Fibroblast of pulmonary artery (primary cell): ENCODE measurements at regions not wholly inside any gene's neighbourhood (a gene's known extent, or its start where the extent isn't known, plus 50 kb on each side); places are given as distances from the start of the nearest gene placed in this dataset.

Experiments
- DNase-seq: peaks from one replicate; pipeline ENCODE4 v3.0.0-alpha.2; 2010; ENCODE audit warnings: low read depth
- H3K4me3 ChIP-seq: replicated peaks from 2 replicates; pipeline ENCODE4 v1.5.1; 2011; ENCODE audit warnings: low read depth, mild to moderate bottlenecking, control low read depth, low read length, moderate library complexity
- TF ChIP-seq, protein P1 (sequence below): IDR thresholded peaks from 2 replicates; pipeline ENCODE4 v1.5.1; 2011; ENCODE audit warnings: mild to moderate bottlenecking, control low read depth, low read length, inconsistent platforms; ENCODE audit errors: missing control alignments

DNA sequence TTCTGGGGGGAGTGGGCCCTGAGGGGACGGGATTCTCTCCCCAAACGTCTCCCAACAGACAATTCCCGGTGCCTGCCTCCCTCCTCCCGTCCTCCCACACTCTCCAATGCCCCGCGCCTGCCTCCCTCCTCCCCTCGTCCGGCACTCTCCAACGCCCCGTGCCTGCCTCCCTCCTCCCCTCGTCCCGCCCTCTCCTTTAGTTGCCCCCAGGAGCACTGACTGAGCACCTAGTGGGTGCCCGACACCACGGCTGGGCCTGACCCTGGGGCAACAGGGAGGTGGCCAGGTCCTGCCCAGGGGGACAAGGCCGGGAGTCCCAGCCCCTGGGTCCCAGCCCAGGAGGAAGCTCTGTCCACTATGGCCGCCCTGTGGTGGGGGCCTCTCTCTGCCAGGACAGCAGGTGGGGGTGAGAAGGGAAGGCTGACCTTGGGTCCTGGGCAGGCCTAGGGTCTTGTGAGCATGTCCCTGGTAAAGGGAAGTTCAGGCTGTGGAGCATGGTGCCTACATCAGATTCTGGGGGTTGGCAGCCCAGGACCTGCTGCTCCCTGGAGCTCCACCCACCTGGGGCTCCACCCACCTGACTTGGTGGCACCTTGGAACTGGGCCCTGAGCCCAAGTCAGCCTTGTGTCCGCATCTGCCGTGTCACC is 942.3 kb downstream of the BRD1 start:
- DNase-seq, result no peak
- TF ChIP-seq, protein P1, sequence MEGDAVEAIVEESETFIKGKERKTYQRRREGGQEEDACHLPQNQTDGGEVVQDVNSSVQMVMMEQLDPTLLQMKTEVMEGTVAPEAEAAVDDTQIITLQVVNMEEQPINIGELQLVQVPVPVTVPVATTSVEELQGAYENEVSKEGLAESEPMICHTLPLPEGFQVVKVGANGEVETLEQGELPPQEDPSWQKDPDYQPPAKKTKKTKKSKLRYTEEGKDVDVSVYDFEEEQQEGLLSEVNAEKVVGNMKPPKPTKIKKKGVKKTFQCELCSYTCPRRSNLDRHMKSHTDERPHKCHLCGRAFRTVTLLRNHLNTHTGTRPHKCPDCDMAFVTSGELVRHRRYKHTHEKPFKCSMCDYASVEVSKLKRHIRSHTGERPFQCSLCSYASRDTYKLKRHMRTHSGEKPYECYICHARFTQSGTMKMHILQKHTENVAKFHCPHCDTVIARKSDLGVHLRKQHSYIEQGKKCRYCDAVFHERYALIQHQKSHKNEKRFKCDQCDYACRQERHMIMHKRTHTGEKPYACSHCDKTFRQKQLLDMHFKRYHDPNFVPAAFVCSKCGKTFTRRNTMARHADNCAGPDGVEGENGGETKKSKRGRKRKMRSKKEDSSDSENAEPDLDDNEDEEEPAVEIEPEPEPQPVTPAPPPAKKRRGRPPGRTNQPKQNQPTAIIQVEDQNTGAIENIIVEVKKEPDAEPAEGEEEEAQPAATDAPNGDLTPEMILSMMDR, result no peak
- H3K4me3 ChIP-seq, result no peak overlapping the region

DNA sequence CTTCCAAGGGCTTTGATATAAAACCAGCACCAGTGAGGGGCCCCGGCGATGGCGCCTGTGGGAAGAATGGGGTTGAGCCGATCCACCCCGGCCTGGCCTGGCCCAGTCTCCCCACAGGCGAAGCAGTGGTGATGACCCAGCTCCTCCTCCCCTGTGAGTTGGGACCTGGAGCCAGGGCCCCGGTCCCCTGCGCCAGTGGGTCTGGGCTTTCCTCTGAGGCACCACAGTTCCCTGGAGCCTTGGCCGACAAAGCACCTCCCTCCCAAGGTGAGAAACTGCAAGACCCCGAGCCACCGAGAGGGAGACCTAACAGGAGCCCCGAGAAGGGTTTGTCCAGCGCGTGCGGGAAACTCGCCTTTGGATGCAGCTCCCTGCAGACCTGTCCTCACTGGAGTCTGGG is 942.9 kb downstream of the BRD1 start:
- no peak overlapping the region for H3K4me3 ChIP-seq
- TF ChIP-seq, protein P1, result no peak
- no peak for DNase-seq

DNA sequence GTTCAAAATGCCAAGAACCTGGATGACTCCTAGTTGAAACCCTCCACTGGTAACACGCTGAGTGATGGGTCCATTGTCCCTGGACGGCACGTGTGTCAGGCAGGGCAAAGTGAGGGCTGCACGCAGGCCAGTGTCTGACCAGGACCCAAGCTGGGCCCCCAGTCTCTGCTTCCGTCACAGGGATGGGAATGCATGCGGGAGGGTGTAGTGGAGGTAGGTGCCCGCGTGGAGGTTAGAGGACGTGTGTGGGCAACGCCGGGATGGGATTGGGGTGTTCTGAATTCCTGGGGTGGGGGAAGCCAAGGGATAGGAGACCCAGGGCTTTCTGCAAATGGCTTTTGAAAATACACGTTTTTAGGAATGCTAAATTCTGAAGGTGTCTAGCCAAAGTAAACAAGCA is 943.3 kb downstream of the BRD1 start:
- no peak for DNase-seq
- no peak overlapping the region for H3K4me3 ChIP-seq
- TF ChIP-seq, protein P1, result no peak

DNA sequence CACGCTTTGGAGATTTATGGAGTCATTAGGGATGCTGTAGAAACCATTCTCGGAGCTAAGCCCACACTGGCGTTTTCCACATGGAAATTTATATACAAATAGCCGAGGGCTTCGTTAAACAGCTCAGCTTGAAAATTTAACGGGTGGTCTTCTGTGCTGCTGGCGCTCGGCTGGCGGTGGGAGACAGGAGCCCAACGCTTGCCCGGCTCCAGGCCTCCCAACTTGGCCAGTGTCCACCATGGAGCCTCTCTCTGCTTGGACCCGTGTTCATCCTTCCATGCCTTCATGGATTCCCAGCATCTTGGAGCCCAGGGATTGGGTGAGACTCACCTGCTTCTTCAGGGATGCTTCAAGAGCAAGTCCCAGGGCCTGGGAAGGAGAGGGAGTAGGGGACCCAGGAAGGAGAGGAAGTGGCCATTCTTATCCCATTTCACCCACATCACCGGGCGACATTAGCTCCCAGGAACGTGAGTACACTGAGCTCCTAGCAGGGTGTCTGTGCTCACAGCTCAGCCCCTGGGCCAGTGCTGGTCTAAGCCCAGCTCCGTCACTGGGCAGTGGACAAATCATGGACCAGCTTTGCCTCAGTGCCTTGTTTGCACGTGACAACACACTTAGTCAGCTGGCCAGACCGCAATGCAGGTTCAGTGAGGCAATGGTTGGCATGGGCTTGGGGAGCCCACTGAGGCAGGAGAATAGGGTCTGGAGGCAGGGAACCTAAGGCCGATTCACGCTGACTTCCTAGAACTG is 944.3 kb downstream of the BRD1 start:
- no peak for DNase-seq
- TF ChIP-seq, protein P1, result no peak

DNA sequence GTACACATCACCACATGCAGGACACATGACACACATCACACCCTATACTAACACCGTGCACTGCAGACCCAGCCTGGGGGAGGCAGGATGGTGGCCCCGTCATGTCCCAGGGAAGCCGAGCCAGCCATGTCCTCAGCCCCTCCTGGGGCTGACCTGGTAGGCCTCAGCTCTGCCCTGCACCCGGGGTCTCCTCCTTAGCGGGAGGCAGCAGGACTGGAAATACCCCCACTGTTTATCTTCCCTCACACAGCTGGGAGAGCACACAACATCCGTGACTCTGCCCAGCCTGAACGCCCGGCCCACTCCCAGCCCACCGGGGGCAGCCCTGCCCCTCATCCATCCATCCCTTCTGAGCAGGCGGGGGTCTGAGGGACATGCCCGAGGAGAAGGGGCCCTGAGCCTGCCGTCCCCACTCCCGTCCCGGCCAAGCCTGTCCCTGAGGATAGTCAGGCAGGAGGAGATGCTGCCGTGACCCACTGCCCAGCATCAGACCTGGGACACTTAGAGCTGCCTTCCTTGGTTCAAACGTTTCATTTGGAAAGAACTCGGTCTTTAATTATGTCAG is 945.0 kb downstream of the BRD1 start:
- TF ChIP-seq, protein P1, result no peak
- no peak overlapping the region for H3K4me3 ChIP-seq
- no peak for DNase-seq

More for the DNA sequence above, 944.3 kb downstream of the BRD1 start:
- no peak overlapping the region for H3K4me3 ChIP-seq

DNA sequence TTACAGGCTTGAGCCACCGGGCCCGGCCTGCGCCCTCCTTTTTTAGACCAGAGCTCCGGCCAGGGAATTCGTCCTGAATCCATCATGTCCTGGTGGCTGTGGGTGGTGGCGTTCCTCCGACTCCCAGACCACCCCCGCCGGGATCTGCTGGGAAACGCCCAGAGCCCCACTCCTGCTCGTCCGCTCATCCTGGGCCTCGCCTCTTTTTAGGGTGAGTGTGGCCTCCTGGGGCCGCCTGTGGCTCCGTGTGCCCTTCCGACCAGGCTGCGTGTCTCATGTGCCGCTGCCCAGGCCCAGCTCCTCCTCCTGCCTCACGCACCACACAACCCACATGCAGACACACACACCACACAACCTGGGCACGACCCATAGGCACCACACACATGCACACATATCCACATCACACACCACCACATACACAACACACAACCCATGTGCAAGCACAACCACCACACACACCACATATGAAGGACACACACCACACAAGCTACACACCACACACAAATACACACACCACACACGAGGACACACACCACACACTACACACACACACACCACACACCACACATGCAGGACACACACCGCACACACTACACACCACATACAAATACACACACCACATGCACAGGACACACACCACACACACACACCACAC is 946.2 kb downstream of the BRD1 start:
- TF ChIP-seq, protein P1, result no peak
- DNase-seq, result no peak
- no peak overlapping the region for H3K4me3 ChIP-seq
